ENCODE measurements at regions not wholly inside any gene's neighbourhood (a gene's known extent, or its start where the extent isn't known, plus 50 kb on each side); places are given as distances from the start of the nearest gene placed in this dataset.

GRCh38 chr2:82239176-82239575 is 1934.6 kb upstream of the LRRTM1 start:
- intact Hi-C loops (cut with DNase I): no loop called here
- H3K4me3 ChIP-seq: no peak overlapping the region
- 22 to 27% methylated on average over 2 of the region's 2 CpGs for WGBS, 2 donors
- H3K27ac ChIP-seq: no peak overlapping the region
- FAIRE-seq (no peak), DNase-seq (no peak), ATAC-seq (no peak)
- no peaks in the 10 kb centered on the region for H3K9me3 ChIP-seq
- H3K27me3 ChIP-seq: no peaks in the 10 kb centered on the region
- H3K4me1 ChIP-seq: no peaks in the 10 kb centered on the region
- no peak for TF ChIP-seq CTCF (IDR thresholded peaks at IDR 0.05)
- H3K36me3 ChIP-seq: no peaks in the 10 kb centered on the region

- no peak for TF ChIP-seq CTCF (IDR thresholded peaks at IDR 0.05)
- FAIRE-seq: no peak
- intact Hi-C loops (cut with DNase I): no loop called here
These were observed 1933.6 kb upstream of the LRRTM1 start for GRCh38 chr2:82237994-82238662.

GRCh38 chr2:82234283-82234874 is 1929.8 kb upstream of the LRRTM1 start:
- no peak for TF ChIP-seq CTCF (IDR thresholded peaks at IDR 0.05)
- 62 to 77% methylated on average over 8 of the region's 8 CpGs for WGBS, 2 donors
- FAIRE-seq: no peak
- no peak for DNase-seq
- no peak overlapping the region for H3K4me3 ChIP-seq
- ATAC-seq: no peak
- H3K27ac ChIP-seq: no peak overlapping the region
- no peaks in the 10 kb centered on the region for H3K4me1 ChIP-seq
- no peaks in the 10 kb centered on the region for H3K9me3 ChIP-seq
- intact Hi-C loops (cut with DNase I): no loop called here
- no peaks in the 10 kb centered on the region for H3K36me3 ChIP-seq
- H3K27me3 ChIP-seq: no peaks in the 10 kb centered on the region

More at GRCh38 chr2:82237994-82238662, 1933.6 kb upstream of the LRRTM1 start:
- Histone ChIP-seq H3K4me1 (no peaks in the 10 kb centered on the region), H3K27me3 (no peaks in the 10 kb centered on the region), H3K9me3 (no peaks in the 10 kb centered on the region), H3K4me3 (no peak overlapping the region), H3K36me3 (no peaks in the 10 kb centered on the region), H3K27ac (no peak overlapping the region)
- no peak for DNase-seq
- no peak for ATAC-seq

- Histone ChIP-seq H3K27me3 (no peaks in the 10 kb centered on the region), H3K27ac (no peak overlapping the region), H3K9me3 (no peaks in the 10 kb centered on the region), H3K4me1 (no peaks in the 10 kb centered on the region), H3K36me3 (no peaks in the 10 kb centered on the region), H3K4me3 (no peak overlapping the region)
- ATAC-seq (no peak), FAIRE-seq (no peak), DNase-seq (no peak)
- intact Hi-C loops (cut with DNase I): no loop called here
- TF ChIP-seq CTCF (IDR thresholded peaks at IDR 0.05): no peak
These were observed 1929.3 kb upstream of the LRRTM1 start for GRCh38 chr2:82233806-82234205.

- no peak for DNase-seq
- 35 to 52% methylated on average over 1 of the region's 1 CpG for WGBS, 2 donors
- intact Hi-C loops (cut with DNase I): no loop called here
- no peaks in the 10 kb centered on the region for H3K36me3 ChIP-seq
- no peak for TF ChIP-seq CTCF (IDR thresholded peaks at IDR 0.05)
- no peaks in the 10 kb centered on the region for H3K9me3 ChIP-seq
- no peaks in the 10 kb centered on the region for H3K27me3 ChIP-seq
- H3K4me3 ChIP-seq: no peak overlapping the region
- no peak for ATAC-seq
- H3K27ac ChIP-seq: no peak overlapping the region
- no peak for FAIRE-seq
- H3K4me1 ChIP-seq: no peaks in the 10 kb centered on the region
These were observed 1925.9 kb upstream of the LRRTM1 start for GRCh38 chr2:82230406-82230805.

All from pancreas (tissue), 10 donors.